HG03432 (cell line): ENCODE measurements at regions not wholly inside any gene's neighbourhood (a gene's known extent, or its start where the extent isn't known, plus 50 kb on each side); places are given as distances from the start of the nearest gene placed in this dataset.

Source experiments
- ATAC-seq: cut with Tn5 transposase; IDR thresholded peaks from one replicate; pipeline ENCODE4 v1.9.1; 2021; ENCODE audit warnings: mild to moderate bottlenecking, moderate library complexity; ENCODE audit not compliant: unreplicated experiment

GRCh38 chrY:14139521-14139920 lies 83.5 kb downstream of the VCY1B start:
- ATAC-seq = no peak

- no peak for ATAC-seq
These were observed 89.6 kb downstream of the VCY1B start for GRCh38 chrY:14145614-14146013.

- ATAC-seq = no peak
These were observed 126.7 kb downstream of the VCY1B start for GRCh38 chrY:14182776-14183175.

- ATAC-seq = no peak
These were observed 166.0 kb downstream of the VCY1B start for GRCh38 chrY:14222014-14222413.

- no peak for ATAC-seq
These were observed 175.7 kb downstream of the VCY1B start for GRCh38 chrY:14231703-14232102.

GRCh38 chrY:14235070-14235469 lies 179.0 kb downstream of the VCY1B start:
- ATAC-seq = peak; percentile 87

GRCh38 chrY:14238277-14238676 lies 182.2 kb downstream of the VCY1B start:
- ATAC-seq = no peak

- no peak for ATAC-seq
These were observed 190.9 kb downstream of the VCY1B start for GRCh38 chrY:14246948-14247347.

GRCh38 chrY:14248878-14249576 lies 193.0 kb downstream of the VCY1B start:
- ATAC-seq = peak; percentile 78

GRCh38 chrY:14255965-14256816 lies 200.2 kb downstream of the VCY1B start:
- peak; percentile 88 for ATAC-seq

GRCh38 chrY:14256817-14257168 lies 200.8 kb downstream of the VCY1B start:
- ATAC-seq = no peak

GRCh38 chrY:14277029-14277428 lies 221.0 kb downstream of the VCY1B start:
- no peak for ATAC-seq

GRCh38 chrY:14290656-14291375 lies 233.5 kb upstream of the NLGN4Y start:
- no peak for ATAC-seq

GRCh38 chrY:14292382-14292781 lies 231.9 kb upstream of the NLGN4Y start:
- no peak for ATAC-seq

- ATAC-seq = peak; percentile 59
These were observed 223.6 kb upstream of the NLGN4Y start for GRCh38 chrY:14300775-14301174.

GRCh38 chrY:14301552-14301951 lies 222.8 kb upstream of the NLGN4Y start:
- ATAC-seq = no peak

- peak; percentile 99 for ATAC-seq
These were observed 195.5 kb upstream of the NLGN4Y start for GRCh38 chrY:14328677-14329345.

GRCh38 chrY:14330362-14330761 lies 194.0 kb upstream of the NLGN4Y start:
- no peak for ATAC-seq

- ATAC-seq = no peak
These were observed 184.8 kb upstream of the NLGN4Y start for GRCh38 chrY:14339524-14339923.

GRCh38 chrY:14340459-14341143 lies 183.7 kb upstream of the NLGN4Y start:
- ATAC-seq = peak; percentile 73
